ENCODE measurements at regions not wholly inside any gene's neighbourhood (a gene's known extent, or its start where the extent isn't known, plus 50 kb on each side); places are given as distances from the start of the nearest gene placed in this dataset.

DNA sequence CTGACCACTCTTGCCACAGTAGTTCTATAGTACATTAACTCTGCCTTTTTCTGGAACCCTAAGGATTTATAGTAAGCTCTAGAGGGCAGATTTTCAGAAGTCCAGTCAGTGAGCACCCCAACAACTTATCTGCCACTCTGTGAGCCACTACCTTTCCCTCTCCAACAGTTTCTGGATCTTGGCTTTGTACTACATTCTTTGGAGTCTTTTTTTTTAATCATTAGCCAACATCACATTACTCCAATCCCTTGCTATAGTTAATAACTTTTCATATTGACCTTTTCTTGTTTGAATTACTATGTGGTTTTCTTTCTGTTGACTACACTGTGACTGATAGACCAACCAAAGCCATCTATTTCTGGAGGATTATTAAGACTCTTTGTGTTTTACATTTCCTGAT is 1596.7 kb upstream of the PRMT6 start:
- Mint-ChIP-seq H3K4me1 (no peaks in the 10 kb centered on the region), H3K4me3 (no peak overlapping the region), H3K27ac (no peak overlapping the region), H3K9me3 (ENCODE audit: insufficient read depth) (no peaks in the 10 kb centered on the region), H3K27me3 (no peaks in the 10 kb centered on the region)
- Histone ChIP-seq H3K4me1 (ENCODE audit: control insufficient read depth in 2 of 2, insufficient read depth in 2 of 2, low read length in 2 of 2) (no peaks in the 10 kb centered on the region), H3K27me3 (replicated peaks in 1 of 4; ENCODE audit: control extremely low read depth in 1 of 4, control insufficient read depth in 3 of 4, insufficient read depth in 4 of 4, low read length in 3 of 4) (no peaks in the 10 kb centered on the region), H3K4me2 (replicated peaks; ENCODE audit: low read depth, low read length, poor library complexity, severe bottlenecking) (no peak overlapping the region), H3K9me3 (ENCODE audit: control extremely low read depth in 1 of 3, control insufficient read depth in 2 of 3, insufficient read depth in 1 of 3, low read length in 2 of 3) (no peaks in the 10 kb centered on the region), H3K4me3 (ENCODE audit: control extremely low read depth in 1 of 5, extremely low read depth in 1 of 5, insufficient read depth in 1 of 5, low read depth in 2 of 5, low read length in 4 of 5) (no peak overlapping the region), H3K27ac (ENCODE audit: low read length in 2 of 2) (no peak overlapping the region), H3K9ac (ENCODE audit: low read length) (no peak overlapping the region), H3K79me2 (ENCODE audit: control insufficient read depth, insufficient read depth, low read length) (no peaks in the 10 kb centered on the region), H3K36me3 (replicated peaks in 1 of 2; ENCODE audit: control extremely low read depth in 1 of 2, control insufficient read depth in 1 of 2, extremely low read depth in 1 of 2, insufficient read depth in 2 of 2, low read length in 1 of 2) (no peaks in the 10 kb centered on the region), H2AFZ (ENCODE audit: insufficient read depth, low read depth, low read length, poor library complexity, severe bottlenecking) (no peak overlapping the region), H4K20me1 (ENCODE audit: control insufficient read depth, insufficient read depth, low read length, poor library complexity, severe bottlenecking) (no peaks in the 10 kb centered on the region)
- DNase-seq (no peak), ATAC-seq (ENCODE audit: low read depth) (no peak)
- POLR2A ChIA-PET = no interaction called here
- intact Hi-C loops (cut with micrococcal nuclease) = no loop called here
- CTCF ChIA-PET = no interaction called here
- TF ChIP-seq, protein P1, sequence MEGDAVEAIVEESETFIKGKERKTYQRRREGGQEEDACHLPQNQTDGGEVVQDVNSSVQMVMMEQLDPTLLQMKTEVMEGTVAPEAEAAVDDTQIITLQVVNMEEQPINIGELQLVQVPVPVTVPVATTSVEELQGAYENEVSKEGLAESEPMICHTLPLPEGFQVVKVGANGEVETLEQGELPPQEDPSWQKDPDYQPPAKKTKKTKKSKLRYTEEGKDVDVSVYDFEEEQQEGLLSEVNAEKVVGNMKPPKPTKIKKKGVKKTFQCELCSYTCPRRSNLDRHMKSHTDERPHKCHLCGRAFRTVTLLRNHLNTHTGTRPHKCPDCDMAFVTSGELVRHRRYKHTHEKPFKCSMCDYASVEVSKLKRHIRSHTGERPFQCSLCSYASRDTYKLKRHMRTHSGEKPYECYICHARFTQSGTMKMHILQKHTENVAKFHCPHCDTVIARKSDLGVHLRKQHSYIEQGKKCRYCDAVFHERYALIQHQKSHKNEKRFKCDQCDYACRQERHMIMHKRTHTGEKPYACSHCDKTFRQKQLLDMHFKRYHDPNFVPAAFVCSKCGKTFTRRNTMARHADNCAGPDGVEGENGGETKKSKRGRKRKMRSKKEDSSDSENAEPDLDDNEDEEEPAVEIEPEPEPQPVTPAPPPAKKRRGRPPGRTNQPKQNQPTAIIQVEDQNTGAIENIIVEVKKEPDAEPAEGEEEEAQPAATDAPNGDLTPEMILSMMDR (IDR thresholded peaks at IDR 0.05) = no peak
- no peak for TF ChIP-seq EZH2 (IDR thresholded peaks at IDR 0.05; ENCODE audit: borderline replicate concordance, insufficient read depth, low read depth, low read length, poor library complexity, severe bottlenecking)

DNA sequence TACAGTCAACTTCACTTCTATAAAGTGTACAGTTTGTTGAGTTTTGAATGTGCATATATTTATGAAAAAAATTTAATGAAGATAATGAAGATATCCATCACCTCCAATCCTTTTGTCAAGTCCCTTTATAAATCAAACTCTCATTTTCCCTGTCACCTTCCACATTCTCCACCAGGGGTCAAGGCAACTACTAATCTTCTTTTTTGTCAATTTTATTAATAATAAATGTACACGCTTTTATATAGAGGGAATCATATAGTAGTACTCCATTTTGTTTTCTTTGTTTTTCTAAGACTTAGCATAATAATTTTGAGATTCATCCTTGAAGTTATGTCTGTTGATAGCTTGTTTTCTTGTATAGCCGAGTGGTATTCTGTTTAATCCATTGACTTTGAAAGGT is 1594.2 kb upstream of the PRMT6 start:
- H3K4me3 Mint-ChIP-seq = no peak overlapping the region
- ATAC-seq (ENCODE audit: low read depth) = no peak
- TF ChIP-seq EZH2 (IDR thresholded peaks at IDR 0.05; ENCODE audit: borderline replicate concordance, insufficient read depth, low read depth, low read length, poor library complexity, severe bottlenecking) = no peak
- H4K20me1 ChIP-seq (ENCODE audit: control insufficient read depth, insufficient read depth, low read length, poor library complexity, severe bottlenecking) = no peaks in the 10 kb centered on the region
- H3K4me2 ChIP-seq (replicated peaks; ENCODE audit: low read depth, low read length, poor library complexity, severe bottlenecking) = no peak overlapping the region
- no peaks in the 10 kb centered on the region for H3K79me2 ChIP-seq (ENCODE audit: control insufficient read depth, insufficient read depth, low read length)
- POLR2A ChIA-PET = no interaction called here
- no peak overlapping the region for H3K27ac Mint-ChIP-seq
- H3K27me3 ChIP-seq (replicated peaks in 1 of 4; ENCODE audit: control extremely low read depth in 1 of 4, control insufficient read depth in 3 of 4, insufficient read depth in 4 of 4, low read length in 3 of 4) = no peaks in the 10 kb centered on the region
- no CpG with 5 or more reads among the region's 2 CpGs for WGBS (ENCODE audit: insufficient coverage)
- H3K27me3 Mint-ChIP-seq = no peaks in the 10 kb centered on the region
- CTCF ChIA-PET = no interaction called here
- H3K4me1 Mint-ChIP-seq = no peaks in the 10 kb centered on the region
- DNase-seq = no peak
- no peak overlapping the region for H2AFZ ChIP-seq (ENCODE audit: insufficient read depth, low read depth, low read length, poor library complexity, severe bottlenecking)
- H3K27ac ChIP-seq (ENCODE audit: low read length in 2 of 2) = no peak overlapping the region
- H3K4me3 ChIP-seq (ENCODE audit: control extremely low read depth in 1 of 5, extremely low read depth in 1 of 5, insufficient read depth in 1 of 5, low read depth in 2 of 5, low read length in 4 of 5) = no peak overlapping the region
- H3K9me3 Mint-ChIP-seq (ENCODE audit: insufficient read depth) = no peaks in the 10 kb centered on the region
- H3K9me3 ChIP-seq (ENCODE audit: control extremely low read depth in 1 of 3, control insufficient read depth in 2 of 3, insufficient read depth in 1 of 3, low read length in 2 of 3) = no peaks in the 10 kb centered on the region
- no peak overlapping the region for H3K9ac ChIP-seq (ENCODE audit: low read length)
- no peaks in the 10 kb centered on the region for H3K4me1 ChIP-seq (ENCODE audit: control insufficient read depth in 2 of 2, insufficient read depth in 2 of 2, low read length in 2 of 2)
- intact Hi-C loops (cut with micrococcal nuclease) = no loop called here
- no peaks in the 10 kb centered on the region for H3K36me3 ChIP-seq (replicated peaks in 1 of 2; ENCODE audit: control extremely low read depth in 1 of 2, control insufficient read depth in 1 of 2, extremely low read depth in 1 of 2, insufficient read depth in 2 of 2, low read length in 1 of 2)
